ENCODE measurements at regions not wholly inside any gene's neighbourhood (a gene's known extent, or its start where the extent isn't known, plus 50 kb on each side); places are given as distances from the start of the nearest gene placed in this dataset.

DNA sequence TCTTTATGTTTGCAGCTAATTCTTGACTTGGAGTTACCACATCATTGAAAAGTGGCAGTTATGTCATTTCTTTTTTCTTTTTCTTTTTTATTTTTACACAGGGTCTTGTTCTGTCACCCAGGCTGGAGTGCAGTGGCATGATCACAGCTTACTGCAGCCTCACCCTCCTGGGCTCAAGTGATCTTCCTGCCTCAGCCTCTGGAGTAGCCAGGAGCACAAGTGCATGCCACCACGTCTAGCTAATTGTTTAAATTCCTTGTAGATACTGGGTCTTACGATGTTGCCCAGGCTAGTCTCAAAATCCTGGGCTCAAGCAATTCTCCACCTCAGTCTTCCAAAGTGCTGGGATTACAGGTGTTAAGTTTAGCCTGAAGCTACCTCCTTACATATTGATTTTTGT lies 52.1 kb upstream of the KANK4 start:
- TF ChIP-seq POLR2A (IDR thresholded peaks at IDR 0.05): no peak
- TF ChIP-seq, protein P1, sequence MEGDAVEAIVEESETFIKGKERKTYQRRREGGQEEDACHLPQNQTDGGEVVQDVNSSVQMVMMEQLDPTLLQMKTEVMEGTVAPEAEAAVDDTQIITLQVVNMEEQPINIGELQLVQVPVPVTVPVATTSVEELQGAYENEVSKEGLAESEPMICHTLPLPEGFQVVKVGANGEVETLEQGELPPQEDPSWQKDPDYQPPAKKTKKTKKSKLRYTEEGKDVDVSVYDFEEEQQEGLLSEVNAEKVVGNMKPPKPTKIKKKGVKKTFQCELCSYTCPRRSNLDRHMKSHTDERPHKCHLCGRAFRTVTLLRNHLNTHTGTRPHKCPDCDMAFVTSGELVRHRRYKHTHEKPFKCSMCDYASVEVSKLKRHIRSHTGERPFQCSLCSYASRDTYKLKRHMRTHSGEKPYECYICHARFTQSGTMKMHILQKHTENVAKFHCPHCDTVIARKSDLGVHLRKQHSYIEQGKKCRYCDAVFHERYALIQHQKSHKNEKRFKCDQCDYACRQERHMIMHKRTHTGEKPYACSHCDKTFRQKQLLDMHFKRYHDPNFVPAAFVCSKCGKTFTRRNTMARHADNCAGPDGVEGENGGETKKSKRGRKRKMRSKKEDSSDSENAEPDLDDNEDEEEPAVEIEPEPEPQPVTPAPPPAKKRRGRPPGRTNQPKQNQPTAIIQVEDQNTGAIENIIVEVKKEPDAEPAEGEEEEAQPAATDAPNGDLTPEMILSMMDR (IDR thresholded peaks at IDR 0.05): no peak
- TF ChIP-seq POLR2AphosphoS5 (IDR thresholded peaks at IDR 0.05): no peak
